ENCODE measurements at regions not wholly inside any gene's neighbourhood (a gene's known extent, or its start where the extent isn't known, plus 50 kb on each side); places are given as distances from the start of the nearest gene placed in this dataset.
"Not testable (repeated sequence)": the region's sequence is repeated elsewhere in the genome, so short reads cannot be mapped to it uniquely, and the experiment has no call there.

DNA sequence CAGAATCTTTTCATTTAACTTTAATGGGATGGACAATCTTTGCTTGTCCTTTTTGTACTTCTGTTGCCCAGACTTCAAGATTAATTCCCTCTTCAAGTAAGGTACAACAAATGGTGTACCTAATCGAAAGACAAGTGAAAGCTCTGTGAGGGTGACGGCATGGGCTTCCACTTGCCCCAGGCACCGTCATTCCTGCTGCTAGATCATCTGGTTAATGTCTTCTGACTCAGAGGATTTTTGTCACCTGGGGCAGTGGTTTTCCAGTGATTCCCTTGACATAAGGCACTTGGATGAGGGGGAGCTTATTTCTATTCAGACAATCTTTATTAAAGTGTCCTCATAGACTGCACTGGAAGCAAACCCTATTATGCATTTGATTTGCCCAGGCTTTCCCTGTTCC is 977.0 kb upstream of the AMELY start:
- no peak for DNase-seq
- intact Hi-C loops (cut with DNase I), result no loop called here

DNA sequence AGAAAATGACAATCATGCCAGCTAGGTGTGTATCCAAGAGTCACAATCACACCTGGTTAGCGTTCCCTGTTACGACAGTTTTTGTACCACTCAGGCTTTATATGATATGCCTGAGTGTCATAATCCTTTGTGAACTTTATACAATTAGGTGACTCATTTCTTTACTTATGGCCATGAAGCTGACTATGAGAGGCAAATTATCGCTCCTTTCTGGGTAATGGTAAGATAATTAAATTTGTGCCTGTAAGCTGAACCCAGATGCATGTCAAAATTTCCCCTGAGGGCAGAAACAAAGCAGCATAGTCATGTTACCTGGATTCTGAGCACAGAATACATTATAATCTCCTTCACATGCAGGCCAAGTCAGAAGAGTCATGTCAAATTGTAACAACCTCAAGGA is 970.1 kb upstream of the AMELY start:
- no peak for DNase-seq
- intact Hi-C loops (cut with DNase I), result no loop called here

DNA sequence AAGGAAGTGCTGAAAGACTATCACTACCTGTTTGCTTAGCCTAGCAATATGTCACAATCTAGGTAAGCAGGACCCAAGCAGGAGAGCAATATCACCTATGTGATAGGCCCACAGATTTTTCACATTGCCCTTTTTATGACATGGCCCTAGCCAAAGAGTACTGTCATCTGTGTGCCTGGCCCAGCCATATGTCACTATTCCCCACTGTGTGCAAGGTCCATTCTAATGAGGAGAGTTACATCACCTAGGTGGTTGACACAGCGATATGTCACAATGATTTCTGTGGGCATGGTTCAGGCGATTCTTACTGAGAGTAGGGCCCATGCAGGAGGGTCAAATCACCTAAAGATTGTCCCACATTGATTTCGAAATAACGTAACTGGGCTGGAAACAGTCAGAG is 967.7 kb upstream of the AMELY start:
- no peak for DNase-seq
- intact Hi-C loops (cut with DNase I), result no loop called here

DNA sequence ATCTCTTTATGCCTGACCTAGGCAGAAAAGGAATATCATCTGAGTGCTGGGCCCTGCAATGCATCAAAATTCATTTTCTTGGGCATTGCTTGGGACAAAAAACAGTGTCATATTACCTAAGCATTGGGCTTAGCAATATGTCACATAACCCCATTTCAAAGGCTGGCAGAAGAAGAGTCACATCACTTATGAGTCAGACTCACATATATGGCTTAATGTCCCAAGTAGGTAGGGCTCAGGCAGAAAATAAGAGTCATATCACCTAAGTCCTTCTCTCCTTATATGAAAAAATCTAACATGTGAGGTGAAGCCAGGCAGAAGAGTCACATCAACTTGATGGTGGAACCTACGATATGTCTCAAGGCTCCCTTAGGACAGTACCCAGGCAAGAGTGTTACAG is 967.2 kb upstream of the AMELY start:
- no peak for DNase-seq
- intact Hi-C loops (cut with DNase I), result no loop called here

DNA sequence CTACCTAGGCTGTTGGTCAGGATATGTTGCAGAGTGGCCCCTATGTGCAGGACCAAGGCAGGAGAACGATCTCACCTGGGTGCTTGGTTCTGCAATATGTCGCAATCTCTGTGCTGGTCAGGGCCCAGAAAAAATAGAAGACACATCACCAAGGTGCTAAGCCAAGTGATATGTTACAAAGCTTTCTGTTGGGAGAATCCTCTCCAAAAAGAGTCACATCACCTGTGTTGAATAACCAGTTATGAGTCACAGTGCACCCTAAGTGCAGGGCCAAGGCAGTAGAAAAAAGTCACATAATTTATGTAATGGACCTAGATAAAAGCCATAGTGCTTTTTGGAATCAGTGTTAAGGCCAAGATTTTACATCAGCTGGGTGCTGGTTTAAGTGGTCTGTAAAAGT is 965.9 kb upstream of the AMELY start:
- intact Hi-C loops (cut with DNase I), result no loop called here
- DNase-seq, result no peak

DNA sequence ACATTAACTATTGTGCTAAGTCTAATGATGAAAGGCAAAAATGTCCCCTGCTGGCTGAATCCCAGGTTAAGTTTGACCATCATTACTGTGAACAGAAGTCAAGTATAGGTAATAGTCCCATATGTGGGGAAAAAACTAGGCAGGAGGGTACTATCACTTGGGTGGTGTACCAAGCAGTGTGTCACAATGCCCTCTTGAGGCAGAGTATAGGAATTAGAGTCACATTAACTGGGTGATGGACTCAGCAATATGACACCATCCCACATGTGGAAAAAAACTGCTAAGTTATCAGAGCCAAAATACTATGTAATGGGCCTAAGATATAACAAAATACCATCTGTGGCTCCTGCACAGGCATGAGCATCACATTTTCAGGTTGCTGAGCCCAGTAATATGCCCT is 962.5 kb upstream of the AMELY start:
- no peak for DNase-seq
- intact Hi-C loops (cut with DNase I), result no loop called here

DNA sequence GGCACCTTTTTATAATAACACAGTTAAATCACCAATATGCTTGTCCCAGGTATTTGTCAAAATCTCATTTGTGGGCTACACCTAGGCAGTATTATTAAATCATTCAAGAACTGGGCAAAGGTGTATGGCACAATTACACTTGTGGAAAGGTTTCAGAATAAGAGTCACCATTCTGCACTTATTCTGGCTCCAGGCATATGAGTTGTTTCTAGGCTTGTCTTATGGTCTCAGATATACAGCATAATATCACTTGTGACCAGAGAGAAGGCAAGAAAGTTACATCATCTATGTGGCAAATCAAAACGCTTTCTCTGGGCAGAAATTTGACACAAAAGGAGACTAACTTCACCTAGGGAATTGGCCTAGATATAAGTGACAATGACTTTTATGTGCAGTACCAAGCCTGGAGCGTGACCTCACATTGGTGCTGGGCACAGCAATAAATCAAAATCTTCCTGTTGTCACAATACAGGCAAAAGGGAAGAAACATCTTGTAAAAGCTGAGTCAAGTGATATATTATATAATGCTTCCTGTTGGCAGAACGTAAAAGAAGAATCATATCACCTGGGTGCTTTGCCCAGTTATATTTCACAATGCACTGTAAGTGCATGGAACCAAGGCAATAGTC is 959.9 kb upstream of the AMELY start:
- intact Hi-C loops (cut with DNase I), result no loop called here
- DNase-seq, result no peak

DNA sequence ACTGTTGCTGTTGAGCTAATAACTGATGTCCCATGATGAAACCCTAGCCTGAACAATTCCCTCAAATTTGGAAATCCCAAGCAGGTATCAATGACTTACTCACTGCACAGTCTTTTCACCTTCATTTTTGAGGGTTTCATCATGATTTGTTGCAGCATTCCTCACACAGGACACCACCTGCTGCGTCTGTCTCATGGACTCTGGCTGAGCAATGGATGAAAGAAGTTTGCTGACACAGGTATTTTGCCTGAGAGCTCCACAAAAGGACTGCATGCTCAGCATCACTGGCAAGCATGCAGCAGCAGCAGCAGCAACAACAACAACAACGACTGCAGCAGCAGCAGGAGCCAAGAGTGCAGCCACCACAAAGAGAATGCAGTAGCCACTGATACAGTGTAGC is 955.4 kb upstream of the AMELY start:
- intact Hi-C loops (cut with DNase I), result no loop called here
- DNase-seq, result no peak

DNA sequence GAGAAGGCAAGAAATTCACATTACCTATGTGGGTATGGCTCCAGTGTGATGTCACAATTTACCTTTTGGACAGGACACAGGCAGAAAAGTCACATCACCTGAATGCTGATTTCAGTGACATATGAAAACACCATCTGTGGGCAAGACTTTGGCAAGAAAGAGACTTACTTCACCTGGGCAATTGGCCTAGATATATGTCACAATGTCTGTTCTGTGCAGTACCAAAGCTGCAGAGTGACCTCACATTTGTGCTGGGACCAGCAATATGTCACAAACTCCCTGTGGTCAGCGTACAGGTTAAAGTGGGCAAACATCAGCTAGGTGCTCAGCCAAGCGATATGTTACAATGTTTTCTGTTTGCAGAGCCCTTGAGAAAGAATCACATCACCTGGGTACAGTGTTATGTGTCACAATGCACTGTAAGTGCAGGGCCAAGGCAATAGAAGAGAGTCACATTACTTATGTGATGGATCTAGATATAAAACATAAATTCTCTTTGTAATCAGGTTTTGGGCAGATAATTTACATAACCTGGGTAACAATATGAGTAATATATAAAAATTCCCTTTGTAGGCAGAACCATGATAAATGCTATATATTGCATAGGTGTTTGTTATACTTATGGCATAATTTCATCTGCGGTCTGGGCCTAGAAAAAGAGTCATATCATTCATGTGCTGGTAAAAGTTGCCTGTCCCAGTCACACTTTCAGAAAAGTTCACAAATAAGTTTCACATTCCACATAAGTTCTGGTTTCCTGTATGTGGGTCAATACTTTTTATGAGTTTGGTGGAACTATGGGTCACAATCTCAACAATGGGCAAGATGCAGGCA is 949.4 kb upstream of the AMELY start:
- intact Hi-C loops (cut with DNase I), result no loop called here
- no peak for DNase-seq

DNA sequence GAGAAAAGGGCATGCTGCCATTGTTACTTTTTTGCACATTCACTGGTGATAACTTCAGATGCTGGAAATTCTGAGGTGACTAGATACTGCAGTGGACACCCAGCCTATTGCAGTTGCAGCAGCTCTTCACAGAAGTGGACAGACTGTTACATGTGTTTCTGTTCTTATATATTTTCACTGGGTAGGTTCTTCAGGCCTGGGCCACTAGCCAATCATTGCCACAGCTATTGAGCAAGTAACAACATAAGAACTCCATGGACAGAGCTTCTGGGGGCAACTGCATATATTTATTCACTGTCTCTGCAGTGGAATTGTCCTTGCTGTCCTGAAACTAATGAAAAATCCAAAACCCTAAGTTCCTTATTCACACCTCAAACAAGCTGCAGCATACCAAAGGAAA is 938.6 kb upstream of the AMELY start:
- intact Hi-C loops (cut with DNase I), result no loop called here
- DNase-seq, result no peak

DNA sequence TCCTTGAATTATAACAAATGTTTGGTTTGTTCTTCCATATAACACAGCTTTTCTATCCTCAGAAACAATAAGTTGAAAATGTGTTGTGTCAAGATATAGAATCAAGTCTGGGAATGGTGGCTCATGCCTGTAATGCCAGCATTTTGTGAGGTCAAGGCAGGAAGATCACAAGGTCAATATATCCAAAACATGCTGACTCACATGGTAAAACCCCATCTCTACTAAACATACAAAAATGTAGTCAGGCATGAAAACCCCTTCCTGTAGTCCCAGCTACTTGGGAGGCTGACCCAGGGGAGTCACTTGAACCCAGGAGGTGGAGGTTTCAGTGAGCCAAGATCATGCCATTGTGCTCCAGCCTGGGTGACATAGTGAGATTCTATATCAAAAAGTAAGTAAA is 934.2 kb upstream of the AMELY start:
- no peak for DNase-seq
- intact Hi-C loops (cut with DNase I), result no loop called here

DNA sequence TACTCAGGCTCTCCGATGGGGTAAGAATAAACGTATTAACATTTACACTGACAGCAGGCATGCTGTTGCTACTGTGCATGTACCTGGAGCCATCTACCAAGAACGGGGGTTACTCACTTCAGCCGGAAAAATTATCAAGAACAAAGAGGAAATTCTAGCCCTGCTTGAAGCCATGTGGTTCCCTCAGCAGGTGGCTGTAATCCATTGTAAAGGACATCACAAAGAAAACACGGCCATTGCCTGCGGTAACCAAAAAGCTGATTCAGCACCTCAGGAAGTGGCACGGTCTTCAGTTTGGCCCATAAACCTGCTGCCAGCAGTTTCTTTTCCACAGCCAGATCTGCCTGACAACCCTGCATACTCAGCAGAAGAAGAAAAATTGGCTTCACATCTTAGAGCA is 925.5 kb upstream of the AMELY start:
- intact Hi-C loops (cut with DNase I), result no loop called here

DNA sequence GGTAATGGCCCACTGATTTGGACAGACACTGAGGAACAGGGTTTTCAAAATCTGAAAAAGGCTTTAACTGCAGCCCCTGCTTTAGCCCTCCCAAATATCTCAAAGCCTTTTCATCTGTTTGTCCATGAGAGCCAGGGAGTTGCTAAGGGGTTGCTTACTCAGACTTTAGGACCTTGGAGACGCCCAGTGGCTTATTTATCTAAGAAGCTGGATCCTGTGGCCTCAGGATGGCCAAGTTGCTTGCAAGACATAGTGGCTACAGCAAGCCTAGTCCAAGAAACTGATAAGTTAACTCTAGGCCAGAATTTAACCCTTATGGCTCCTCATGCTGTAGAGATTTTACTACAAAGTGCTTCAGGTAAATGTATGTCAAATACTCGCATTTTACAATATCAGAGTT is 924.8 kb upstream of the AMELY start:
- intact Hi-C loops (cut with DNase I), result no loop called here

More for the DNA sequence above, 925.5 kb upstream of the AMELY start:
- no peak for DNase-seq

DNA sequence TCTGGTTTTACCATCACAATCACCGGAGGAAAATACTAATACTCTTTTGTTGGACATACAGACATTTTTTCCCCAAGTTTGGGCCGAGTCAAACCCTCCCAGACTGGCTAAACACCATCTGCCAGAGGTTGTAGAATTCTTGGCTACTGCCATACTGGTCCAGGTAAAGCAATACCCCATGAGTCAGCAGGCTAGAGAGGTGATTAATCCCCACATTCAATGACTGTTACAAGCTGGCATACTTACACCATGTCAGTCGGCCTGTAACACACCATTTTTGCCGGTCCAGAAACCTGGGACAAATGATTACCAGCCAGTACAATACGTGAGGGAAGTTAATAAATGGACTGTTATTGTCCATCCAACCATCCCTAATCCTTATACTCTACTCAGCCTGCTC is 923.9 kb upstream of the AMELY start:
- no peak for DNase-seq
- intact Hi-C loops (cut with DNase I), result no loop called here

More for the DNA sequence above, 924.8 kb upstream of the AMELY start:
- no peak for DNase-seq

DNA sequence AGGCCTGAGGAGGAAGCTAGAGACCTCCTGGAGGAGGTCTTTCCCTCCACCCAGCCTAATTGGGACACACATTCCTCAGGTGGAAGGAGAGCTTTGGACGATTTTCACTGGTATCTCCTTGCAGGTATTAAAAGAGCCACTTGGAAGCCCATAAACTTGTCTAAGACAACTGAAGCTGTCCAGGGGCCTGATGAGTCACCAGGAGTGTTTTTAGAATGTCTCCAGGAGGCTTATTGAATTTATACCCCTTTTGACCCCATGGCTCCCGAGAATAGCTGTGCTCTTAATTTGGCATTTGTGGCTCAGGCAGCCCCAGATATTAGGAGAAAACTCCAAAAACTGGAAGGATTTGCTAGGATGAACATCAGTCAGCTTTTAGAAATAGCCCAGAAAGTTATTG is 922.7 kb upstream of the AMELY start:
- DNase-seq, result no peak

DNA sequence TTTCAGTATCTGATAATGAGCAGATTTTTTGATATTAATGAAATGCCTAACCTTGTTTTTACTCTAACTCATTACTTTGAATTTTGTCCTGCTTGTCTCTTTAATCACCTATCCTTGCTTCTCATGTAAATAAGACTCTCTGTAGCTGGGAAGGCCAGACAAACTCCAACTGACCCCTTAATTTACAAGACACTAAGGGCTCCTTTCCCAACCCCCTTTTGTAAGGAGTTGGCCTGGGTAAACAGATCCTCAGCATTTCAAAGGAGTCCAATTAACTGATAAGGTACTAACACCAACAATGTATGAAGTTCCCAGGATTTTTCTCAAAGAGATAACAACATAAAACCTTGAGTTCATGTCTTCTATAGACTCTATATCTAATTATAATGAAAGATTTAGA is 919.3 kb upstream of the AMELY start:
- DNase-seq; intact Hi-C loops (cut with DNase I): not testable (repeated sequence)

More for the DNA sequence above, 922.7 kb upstream of the AMELY start:
- intact Hi-C loops (cut with DNase I), result no loop called here

DNA sequence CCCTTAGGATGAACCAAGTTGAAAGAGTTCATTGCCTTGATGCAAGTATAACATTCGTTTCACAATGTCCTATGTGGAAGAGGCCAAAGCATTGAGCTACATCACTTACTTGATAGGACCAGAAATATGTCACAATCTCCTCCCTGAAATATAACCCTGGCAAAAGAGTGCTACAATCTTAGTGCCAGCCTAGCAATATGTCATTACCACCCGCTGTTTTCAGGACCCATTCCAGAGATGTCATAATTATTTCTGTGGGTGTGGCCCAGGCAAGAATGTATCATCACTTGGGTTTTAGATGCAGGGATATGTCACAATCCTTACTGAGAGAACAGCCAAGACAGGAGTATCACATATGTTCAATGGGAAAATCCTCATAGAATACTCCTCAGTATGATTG is 915.0 kb upstream of the AMELY start:
- no peak for DNase-seq
- intact Hi-C loops (cut with DNase I), result no loop called here

DNA sequence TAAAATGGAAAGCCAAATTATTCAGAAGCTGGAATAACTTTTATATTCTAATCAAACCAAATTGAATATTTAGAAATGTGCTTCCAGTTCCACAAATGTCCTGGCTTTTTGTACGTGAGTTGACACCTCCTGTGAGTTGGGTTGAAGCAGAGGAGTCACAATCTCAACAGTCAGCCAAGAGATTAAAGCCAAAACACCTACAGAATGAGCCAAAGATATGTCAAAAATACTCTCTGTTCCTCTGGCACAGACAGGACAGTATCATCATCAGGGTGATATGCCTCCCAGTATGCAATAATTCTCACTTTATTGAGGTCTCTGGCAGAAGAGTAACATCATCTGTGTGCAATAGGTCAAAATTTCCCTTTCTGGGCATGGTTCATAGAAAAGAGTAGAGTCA is 914.3 kb upstream of the AMELY start:
- no peak for DNase-seq
- intact Hi-C loops (cut with DNase I), result no loop called here

DNA sequence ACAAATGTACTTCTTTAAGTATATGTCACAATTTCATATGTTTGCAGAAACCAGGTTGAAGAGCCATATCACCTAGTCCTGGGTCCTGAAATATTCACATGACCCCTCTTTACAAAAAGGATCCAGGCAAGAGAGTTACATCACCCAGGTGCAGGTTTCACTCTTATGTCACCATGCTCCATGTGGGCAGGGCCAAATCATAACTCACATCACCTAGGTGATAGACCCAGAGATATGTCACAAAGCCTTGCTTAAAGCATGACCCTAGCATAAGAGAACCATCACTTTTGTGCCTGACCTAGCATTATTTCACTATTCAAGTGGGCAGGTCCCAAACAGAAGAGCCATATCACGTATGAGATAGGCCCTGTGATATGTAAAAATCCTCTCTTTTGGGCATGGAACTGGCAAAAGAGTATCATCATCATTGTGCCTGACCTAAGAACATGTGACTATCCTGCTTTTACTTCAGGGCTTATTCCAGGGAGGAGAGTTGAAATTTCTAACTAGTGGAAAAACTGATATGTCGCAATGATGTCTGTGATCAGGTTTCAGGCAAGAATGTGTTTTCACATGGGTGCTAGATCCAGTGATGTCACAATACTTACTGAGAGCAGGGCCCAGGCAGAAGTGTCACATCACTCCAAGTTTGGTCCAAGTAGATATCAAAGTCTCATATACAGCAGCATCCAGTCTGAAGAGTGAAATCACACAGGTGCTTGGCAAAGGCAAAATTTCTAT is 909.9 kb upstream of the AMELY start:
- intact Hi-C loops (cut with DNase I), result no loop called here
- DNase-seq, result no peak

DNA sequence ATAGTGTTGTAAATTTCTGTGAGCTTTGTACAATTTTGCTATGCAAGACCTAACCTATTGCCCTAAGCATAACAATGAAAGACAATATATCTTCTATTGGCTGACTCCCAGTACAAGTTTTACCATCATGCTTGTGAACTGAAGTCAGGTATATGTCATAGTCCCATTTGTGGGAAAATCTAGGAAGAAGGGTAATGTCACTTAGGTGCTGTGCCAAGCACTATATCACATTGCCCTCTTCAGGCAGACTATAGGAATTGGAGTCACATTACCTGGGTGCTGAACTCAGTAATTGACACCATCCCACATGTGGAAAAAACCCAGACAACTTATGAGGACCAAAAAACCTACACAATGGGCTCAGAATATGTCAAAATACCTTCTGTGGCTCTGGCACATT is 907.4 kb upstream of the AMELY start:
- intact Hi-C loops (cut with DNase I), result no loop called here
- no peak for DNase-seq

DNA sequence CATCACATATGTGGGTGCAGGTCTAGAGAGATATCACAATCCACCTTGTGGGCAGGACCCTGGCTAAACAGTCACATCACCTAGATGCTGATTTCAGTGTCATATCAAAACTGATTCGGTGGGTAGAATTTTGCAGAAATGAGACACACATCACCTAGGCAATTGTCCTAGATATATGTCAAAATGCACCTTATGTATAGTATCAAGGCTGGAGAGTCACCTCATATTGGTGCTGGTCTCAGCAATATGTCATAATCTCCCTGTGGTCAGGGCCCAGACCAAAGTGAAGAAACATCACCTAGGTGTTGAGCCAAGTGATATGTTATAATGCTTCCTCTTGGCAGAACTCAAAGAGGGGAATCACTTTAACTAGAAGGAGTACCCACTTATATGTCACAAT is 905.0 kb upstream of the AMELY start:
- no peak for DNase-seq
- intact Hi-C loops (cut with DNase I), result no loop called here

DNA sequence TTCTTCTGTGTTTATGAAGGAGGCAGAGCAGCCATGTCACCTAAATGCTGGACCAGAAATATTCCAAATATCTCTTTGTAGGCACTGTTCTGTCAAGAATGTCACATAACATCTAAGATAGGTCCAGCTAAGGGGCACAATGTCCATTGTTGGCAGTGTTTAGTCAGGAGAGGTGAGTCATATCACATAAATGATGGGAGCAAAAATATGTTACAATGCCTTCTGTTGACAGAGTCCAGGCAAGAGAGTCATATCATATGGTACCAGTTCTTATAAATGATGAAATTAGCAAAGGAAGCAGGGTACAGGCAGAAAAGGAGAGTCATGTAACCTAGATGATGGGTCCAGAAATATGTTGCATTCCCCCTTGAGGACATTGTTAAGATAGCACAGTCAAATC is 904.4 kb upstream of the AMELY start:
- intact Hi-C loops (cut with DNase I), result no loop called here
- no peak for DNase-seq
